ENCODE measurements at regions not wholly inside any gene's neighbourhood (a gene's known extent, or its start where the extent isn't known, plus 50 kb on each side); places are given as distances from the start of the nearest gene placed in this dataset.
"Not testable (repeated sequence)": the region's sequence is repeated elsewhere in the genome, so short reads cannot be mapped to it uniquely, and the experiment has no call there.

DNA sequence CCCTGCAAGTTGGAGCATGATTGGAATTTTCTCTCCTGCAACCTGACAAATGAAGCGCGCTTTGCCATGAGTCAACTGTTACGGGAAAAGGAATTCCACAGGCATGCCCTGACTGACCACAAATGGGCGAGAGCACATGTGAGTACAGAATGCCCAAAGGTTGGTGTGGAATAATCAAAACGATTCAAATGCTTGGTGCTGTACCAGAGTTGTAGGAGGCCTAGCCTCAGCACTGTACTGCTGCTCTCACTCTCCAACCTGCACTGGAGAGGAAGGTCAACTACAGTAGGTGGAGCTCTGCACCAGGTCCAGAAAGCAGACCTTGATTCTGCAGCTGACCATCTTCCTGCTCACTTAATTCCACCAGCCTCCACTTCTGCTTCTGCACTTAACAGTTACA is 406.9 kb upstream of the ACTBL2 start:
- H3K27me3 ChIP-seq (ENCODE audit: insufficient read depth, low read length), result no peaks in the 10 kb centered on the region
- peaks cover 10% of the 10 kb centered on the region for H3K4me1 ChIP-seq (ENCODE audit: insufficient read depth, low read length)
- no peak overlapping the region for H2AFZ ChIP-seq (ENCODE audit: low read depth, low read length)
- no peak overlapping the region for H3K4me3 ChIP-seq (ENCODE audit: low read length)
- H3K36me3 ChIP-seq (ENCODE audit: insufficient read depth, low read length), result no peaks in the 10 kb centered on the region
- no peaks in the 10 kb centered on the region for H3K9me3 ChIP-seq (ENCODE audit: low read length)

GRCh38 chr5:57887851-57888621 is 405.4 kb upstream of the ACTBL2 start:
- no peak overlapping the region for H2AFZ ChIP-seq (ENCODE audit: low read depth, low read length)
- no peaks in the 10 kb centered on the region for H3K27me3 ChIP-seq (ENCODE audit: insufficient read depth, low read length)
- H3K36me3 ChIP-seq (ENCODE audit: insufficient read depth, low read length), result no peaks in the 10 kb centered on the region
- peaks cover 10% of the 10 kb centered on the region for H3K4me1 ChIP-seq (ENCODE audit: insufficient read depth, low read length)
- no peak overlapping the region for H3K4me3 ChIP-seq (ENCODE audit: low read length)
- no peaks in the 10 kb centered on the region for H3K9me3 ChIP-seq (ENCODE audit: low read length)

GRCh38 chr5:57884346-57885102 is 401.9 kb upstream of the ACTBL2 start:
- Histone ChIP-seq H3K9me3 (ENCODE audit: low read length) (no peaks in the 10 kb centered on the region), H2AFZ (ENCODE audit: low read depth, low read length) (no peak overlapping the region), H3K36me3 (ENCODE audit: insufficient read depth, low read length) (no peaks in the 10 kb centered on the region), H3K4me1 (ENCODE audit: insufficient read depth, low read length) (peaks cover 15% of the 10 kb centered on the region), H3K4me3 (ENCODE audit: low read length) (no peak overlapping the region), H3K27me3 (ENCODE audit: insufficient read depth, low read length) (no peaks in the 10 kb centered on the region)

DNA sequence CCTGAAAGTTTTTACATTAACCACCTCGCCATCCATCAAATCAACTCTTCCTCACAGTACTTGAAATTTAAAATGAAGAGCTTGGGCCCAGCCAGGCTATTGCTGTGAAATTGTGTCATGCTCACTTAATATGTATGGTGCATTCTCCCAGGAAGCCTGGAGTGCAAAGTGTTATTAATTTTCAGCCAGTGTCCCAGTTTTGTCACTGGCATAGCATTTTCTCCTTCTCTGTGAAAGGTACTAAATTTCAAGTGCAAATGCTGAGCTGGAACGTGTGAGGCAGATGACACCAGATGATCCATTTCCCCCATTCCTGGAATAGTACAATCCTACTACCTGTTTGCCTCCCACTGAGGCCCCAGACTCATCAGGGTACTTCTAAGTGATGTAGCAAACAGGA is 397.6 kb upstream of the ACTBL2 start:
- peaks cover 6% of the 10 kb centered on the region for H3K4me1 ChIP-seq (ENCODE audit: insufficient read depth, low read length)

GRCh38 chr5:57878301-57878722 is 395.7 kb upstream of the ACTBL2 start:
- no peaks in the 10 kb centered on the region for H3K36me3 ChIP-seq (ENCODE audit: insufficient read depth, low read length)
- no peaks in the 10 kb centered on the region for H3K9me3 ChIP-seq (ENCODE audit: low read length)
- H3K27me3 ChIP-seq (ENCODE audit: insufficient read depth, low read length), result no peaks in the 10 kb centered on the region

More for the DNA sequence above, 397.6 kb upstream of the ACTBL2 start:
- Histone ChIP-seq H2AFZ (ENCODE audit: low read depth, low read length) (no peak overlapping the region), H3K36me3 (ENCODE audit: insufficient read depth, low read length) (no peaks in the 10 kb centered on the region), H3K4me3 (ENCODE audit: low read length) (no peak overlapping the region), H3K27me3 (ENCODE audit: insufficient read depth, low read length) (no peaks in the 10 kb centered on the region), H3K9me3 (ENCODE audit: low read length) (no peaks in the 10 kb centered on the region)

DNA sequence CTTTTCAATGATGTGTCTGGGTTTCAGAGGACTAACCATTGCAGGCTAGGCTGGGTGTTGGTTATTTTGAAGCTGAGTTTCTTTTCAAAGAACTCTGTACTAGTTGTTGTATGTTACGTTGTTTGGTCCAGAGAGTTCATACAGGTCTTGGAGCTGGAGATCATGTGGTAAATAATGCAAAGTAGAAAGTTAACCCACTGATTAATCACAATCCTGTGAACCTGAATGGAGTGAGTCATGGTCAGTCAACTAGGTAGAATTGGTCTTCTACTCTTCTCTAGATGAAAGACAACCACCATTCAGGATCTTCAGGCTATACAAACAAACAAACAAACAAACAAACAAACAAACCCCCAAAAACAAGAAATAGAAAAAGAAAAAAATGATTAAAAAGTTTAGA is 388.9 kb upstream of the ACTBL2 start:
- H2AFZ ChIP-seq (ENCODE audit: low read depth, low read length), result no peak overlapping the region
- no peaks in the 10 kb centered on the region for H3K4me1 ChIP-seq (ENCODE audit: insufficient read depth, low read length)
- H3K9me3 ChIP-seq (ENCODE audit: low read length), result no peaks in the 10 kb centered on the region
- H3K4me3 ChIP-seq (ENCODE audit: low read length), result no peak overlapping the region
- no peaks in the 10 kb centered on the region for H3K36me3 ChIP-seq (ENCODE audit: insufficient read depth, low read length)
- H3K27me3 ChIP-seq (ENCODE audit: insufficient read depth, low read length), result no peaks in the 10 kb centered on the region

More at GRCh38 chr5:57878301-57878722, 395.7 kb upstream of the ACTBL2 start:
- no peak overlapping the region for H2AFZ ChIP-seq (ENCODE audit: low read depth, low read length)
- no peak overlapping the region for H3K4me3 ChIP-seq (ENCODE audit: low read length)
- peaks cover 6% of the 10 kb centered on the region for H3K4me1 ChIP-seq (ENCODE audit: insufficient read depth, low read length)

GRCh38 chr5:57870267-57870666 is 387.7 kb upstream of the ACTBL2 start:
- not testable (repeated sequence) for H3K4me3 ChIP-seq (ENCODE audit: low read length)

GRCh38 chr5:57863661-57864060 is 381.1 kb upstream of the ACTBL2 start:
- Histone ChIP-seq H3K4me3 (ENCODE audit: low read length) (no peak overlapping the region), H2AFZ (ENCODE audit: low read depth, low read length) (peak overlapping the region; percentile 46), H3K36me3 (ENCODE audit: insufficient read depth, low read length) (no peaks in the 10 kb centered on the region), H3K4me1 (ENCODE audit: insufficient read depth, low read length) (no peaks in the 10 kb centered on the region), H3K27me3 (ENCODE audit: insufficient read depth, low read length) (no peaks in the 10 kb centered on the region), H3K9me3 (ENCODE audit: low read length) (no peaks in the 10 kb centered on the region)

More at GRCh38 chr5:57870267-57870666, 387.7 kb upstream of the ACTBL2 start:
- H3K4me1 ChIP-seq (ENCODE audit: insufficient read depth, low read length); H3K9me3 ChIP-seq (ENCODE audit: low read length); H3K27me3 ChIP-seq (ENCODE audit: insufficient read depth, low read length); H2AFZ ChIP-seq (ENCODE audit: low read depth, low read length); H3K36me3 ChIP-seq (ENCODE audit: insufficient read depth, low read length): not testable (repeated sequence)

DNA sequence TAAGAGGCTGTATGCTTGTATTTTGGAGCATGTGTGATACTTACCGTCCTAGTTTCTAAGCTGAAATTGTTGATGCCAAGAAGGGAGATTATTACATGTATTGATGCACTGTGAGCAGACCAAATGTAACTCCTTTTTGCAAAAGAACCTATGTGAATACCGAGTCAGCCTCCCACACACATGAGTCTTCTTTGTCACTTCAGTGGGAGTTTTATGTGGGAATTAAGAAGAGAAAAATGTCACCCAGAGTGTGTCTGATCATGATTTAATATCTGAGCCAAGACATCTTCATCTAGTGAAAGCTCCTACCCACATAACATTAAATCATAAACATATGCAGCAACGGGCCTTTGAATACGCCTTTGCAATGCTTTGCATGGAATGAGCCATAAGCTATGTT is 380.3 kb upstream of the ACTBL2 start:
- no peaks in the 10 kb centered on the region for H3K36me3 ChIP-seq (ENCODE audit: insufficient read depth, low read length)
- no peaks in the 10 kb centered on the region for H3K4me1 ChIP-seq (ENCODE audit: insufficient read depth, low read length)
- H3K27me3 ChIP-seq (ENCODE audit: insufficient read depth, low read length), result no peaks in the 10 kb centered on the region
- H3K4me3 ChIP-seq (ENCODE audit: low read length), result no peak overlapping the region
- H3K9me3 ChIP-seq (ENCODE audit: low read length), result no peaks in the 10 kb centered on the region
- H2AFZ ChIP-seq (ENCODE audit: low read depth, low read length), result no peak overlapping the region

- H3K9me3 ChIP-seq (ENCODE audit: low read length), result no peaks in the 10 kb centered on the region
- H3K27me3 ChIP-seq (ENCODE audit: insufficient read depth, low read length), result no peaks in the 10 kb centered on the region
- H2AFZ ChIP-seq (ENCODE audit: low read depth, low read length), result no peak overlapping the region
These were observed 379.9 kb upstream of the ACTBL2 start for GRCh38 chr5:57862471-57862911.

GRCh38 chr5:57859626-57860025 is 377.0 kb upstream of the ACTBL2 start:
- H3K36me3 ChIP-seq (ENCODE audit: insufficient read depth, low read length), result no peaks in the 10 kb centered on the region
- no peaks in the 10 kb centered on the region for H3K9me3 ChIP-seq (ENCODE audit: low read length)
- no peak overlapping the region for H3K4me3 ChIP-seq (ENCODE audit: low read length)
- H3K4me1 ChIP-seq (ENCODE audit: insufficient read depth, low read length), result peaks cover 5% of the 10 kb centered on the region
- no peak overlapping the region for H2AFZ ChIP-seq (ENCODE audit: low read depth, low read length)
- no peaks in the 10 kb centered on the region for H3K27me3 ChIP-seq (ENCODE audit: insufficient read depth, low read length)

More at GRCh38 chr5:57862471-57862911, 379.9 kb upstream of the ACTBL2 start:
- Histone ChIP-seq H3K4me3 (ENCODE audit: low read length) (no peak overlapping the region), H3K36me3 (ENCODE audit: insufficient read depth, low read length) (no peaks in the 10 kb centered on the region), H3K4me1 (ENCODE audit: insufficient read depth, low read length) (no peaks in the 10 kb centered on the region)

GRCh38 chr5:57858905-57859304 is 376.3 kb upstream of the ACTBL2 start:
- H3K27me3 ChIP-seq (ENCODE audit: insufficient read depth, low read length), result no peaks in the 10 kb centered on the region
- H3K36me3 ChIP-seq (ENCODE audit: insufficient read depth, low read length), result no peaks in the 10 kb centered on the region
- peaks cover 9% of the 10 kb centered on the region for H3K4me1 ChIP-seq (ENCODE audit: insufficient read depth, low read length)
- no peak overlapping the region for H2AFZ ChIP-seq (ENCODE audit: low read depth, low read length)
- no peak overlapping the region for H3K4me3 ChIP-seq (ENCODE audit: low read length)
- H3K9me3 ChIP-seq (ENCODE audit: low read length), result no peaks in the 10 kb centered on the region

DNA sequence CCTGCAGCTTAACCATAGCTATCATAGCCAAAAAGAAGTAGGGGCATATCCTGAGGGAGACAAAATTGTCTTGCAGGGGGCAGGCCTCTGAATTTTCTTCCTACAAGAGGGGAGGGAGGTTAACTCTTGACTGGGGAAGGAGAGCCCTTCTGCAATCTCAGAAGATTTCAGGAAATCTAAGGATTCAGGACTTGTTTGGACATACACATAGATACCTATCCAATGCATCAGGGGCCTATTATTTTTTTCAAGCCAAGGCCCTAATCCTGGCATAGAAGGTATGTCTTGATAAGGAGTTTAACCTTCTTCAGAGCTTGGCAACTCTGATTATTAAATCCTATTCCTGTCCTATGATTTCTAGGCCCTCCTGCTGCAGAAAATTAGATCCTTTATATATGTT is 375.1 kb upstream of the ACTBL2 start:
- Histone ChIP-seq H3K36me3 (ENCODE audit: insufficient read depth, low read length) (no peaks in the 10 kb centered on the region), H3K4me3 (ENCODE audit: low read length) (no peak overlapping the region), H3K9me3 (ENCODE audit: low read length) (no peaks in the 10 kb centered on the region), H3K27me3 (ENCODE audit: insufficient read depth, low read length) (no peaks in the 10 kb centered on the region), H3K4me1 (ENCODE audit: insufficient read depth, low read length) (peaks cover 9% of the 10 kb centered on the region), H2AFZ (ENCODE audit: low read depth, low read length) (no peak overlapping the region)
